Transverse colon (tissue), 4 donors: ENCODE measurements at regions not wholly inside any gene's neighbourhood (a gene's known extent, or its start where the extent isn't known, plus 50 kb on each side); places are given as distances from the start of the nearest gene placed in this dataset.
"Not testable (repeated sequence)": the region's sequence is repeated elsewhere in the genome, so short reads cannot be mapped to it uniquely, and the experiment has no call there.

ENCODE experiments used
- DNase-seq: peaks from one replicate; pipeline ENCODE4 v3.0.0-alpha.2; 2019
- H3K27ac ChIP-seq, 4 donors: fragments of 200-600 bp; sonication (generic); 2 replicates each; pipeline ENCODE4 v1.5.1; 2016 to 2018; ENCODE audit warnings: inconsistent platforms in 4 of 4
- H3K27me3 ChIP-seq: fragments of 200-600 bp; sonication (generic); 2 replicates; pipeline ENCODE4 v1.5.1; 2017; ENCODE audit warnings: inconsistent platforms
- H3K36me3 ChIP-seq, 4 donors: fragments of 200-600 bp; sonication (generic); 2 replicates each; pipeline ENCODE4 v1.5.1; 2017 to 2019; ENCODE audit warnings: inconsistent platforms in 4 of 4
- H3K4me1 ChIP-seq, 4 donors: fragments of 200-600 bp; sonication (generic); 2 replicates each; pipeline ENCODE4 v1.5.1; 2017 to 2020; ENCODE audit warnings: inconsistent platforms in 4 of 4
- H3K4me3 ChIP-seq, 4 donors: fragments of 200-600 bp; sonication (generic); 1 replicate in 1 of 4; 2 replicates in 3 of 4; pipeline versions ENCODE4 v1.5.1 to v1.6.1; 2017 to 2019; ENCODE audit warnings: inconsistent platforms in 4 of 4
- H3K9me3 ChIP-seq, 2 donors: fragments of 200-600 bp; sonication (generic); 2 replicates each; pipeline ENCODE4 v1.5.1; 2017 to 2019; ENCODE audit warnings: inconsistent platforms in 2 of 2
- WGBS, 2 donors: methylation state at CpG; one replicate each; pipeline ENCODE4 v1.1.5; 2018; ENCODE audit warnings: low coverage in 1 of 2; 5-methylcytosine and 5-hydroxymethylcytosine counted together
- in situ Hi-C, 4 donors: fragments of 200-750 bp; cut with MboI; loops; one replicate each; pipeline versions ENCODE4 v1.15.0 to v1.15.1; 2017; ENCODE audit warnings: low sequenced_read_pairs in 3 of 4, low pct_ligation_motif_present in 1 of 4, low pct_unique_long_range_greater_than_20kb in 1 of 4
- intact Hi-C: fragments of 100-400 bp; cut with DNase I; formaldehyde crosslinking; loops from one replicate; pipeline ENCODE4 v1.15.1; 2023; ENCODE audit warnings: low total_unique reads

DNA sequence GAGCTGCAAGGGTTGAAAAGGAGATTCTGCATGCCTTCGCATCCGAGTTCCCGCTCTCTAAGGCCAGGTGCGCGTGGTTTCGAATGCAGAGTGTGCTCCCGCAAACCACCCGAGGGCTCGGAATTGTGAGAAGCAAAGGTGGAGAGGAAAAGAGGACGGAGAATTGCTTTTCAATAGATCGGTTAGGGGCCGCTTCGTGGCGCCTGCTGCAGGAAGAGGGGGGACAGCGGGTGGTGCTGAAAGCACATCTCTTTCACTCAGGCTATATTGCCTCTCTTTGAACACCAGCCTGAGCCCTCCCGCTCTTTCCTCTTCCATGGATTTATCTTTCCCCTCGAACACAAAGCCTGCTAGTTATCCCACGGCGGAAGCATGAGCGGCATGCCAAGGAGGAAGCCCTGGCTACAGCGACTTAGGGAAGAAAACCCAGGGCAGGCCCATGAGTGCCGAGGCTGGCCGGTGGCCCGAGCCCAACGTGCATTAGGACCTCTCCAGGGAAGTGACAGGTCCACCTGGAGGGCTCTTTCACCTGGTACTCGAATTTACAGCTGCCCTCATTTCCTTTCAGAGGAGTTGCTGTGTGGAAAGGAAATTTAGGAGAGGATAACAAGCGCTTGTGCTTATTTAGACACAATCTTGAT lies 353.0 kb upstream of the FOLH1 start:
- in situ Hi-C loops, DNase-seq, H3K4me1 ChIP-seq, H3K27ac ChIP-seq, H3K27me3 ChIP-seq, H3K36me3 ChIP-seq, H3K9me3 ChIP-seq, H3K4me3 ChIP-seq, intact Hi-C loops: not testable (repeated sequence)
- 39 to 43% methylated on average over 5 to 27 of the region's 27 CpGs for WGBS, 2 donors

DNA sequence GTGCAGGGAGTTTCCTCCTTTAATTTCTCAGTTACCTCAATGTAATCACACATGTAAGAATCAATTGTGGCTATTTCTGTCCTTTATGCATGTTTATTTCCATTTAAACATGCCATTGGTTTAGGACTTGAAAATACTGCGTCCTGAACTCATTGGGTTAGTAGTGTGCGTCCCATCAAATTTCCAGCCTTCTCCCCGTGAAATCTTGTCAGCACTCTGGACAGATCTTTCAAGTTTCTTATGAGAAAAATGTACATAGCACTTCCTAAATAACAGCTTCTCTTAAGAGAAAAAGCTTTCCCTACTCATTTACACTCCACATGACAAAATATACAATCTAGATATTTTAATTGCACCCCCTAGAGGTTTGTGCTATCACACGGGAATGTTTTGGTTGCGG lies 353.9 kb upstream of the FOLH1 start:
- H3K9me3 ChIP-seq, H3K4me3 ChIP-seq, DNase-seq, in situ Hi-C loops, H3K36me3 ChIP-seq, intact Hi-C loops, H3K27ac ChIP-seq, H3K4me1 ChIP-seq, H3K27me3 ChIP-seq: not testable (repeated sequence)
- 69% methylated on average over 5 of the region's 5 CpGs for WGBS, 2 donors

DNA sequence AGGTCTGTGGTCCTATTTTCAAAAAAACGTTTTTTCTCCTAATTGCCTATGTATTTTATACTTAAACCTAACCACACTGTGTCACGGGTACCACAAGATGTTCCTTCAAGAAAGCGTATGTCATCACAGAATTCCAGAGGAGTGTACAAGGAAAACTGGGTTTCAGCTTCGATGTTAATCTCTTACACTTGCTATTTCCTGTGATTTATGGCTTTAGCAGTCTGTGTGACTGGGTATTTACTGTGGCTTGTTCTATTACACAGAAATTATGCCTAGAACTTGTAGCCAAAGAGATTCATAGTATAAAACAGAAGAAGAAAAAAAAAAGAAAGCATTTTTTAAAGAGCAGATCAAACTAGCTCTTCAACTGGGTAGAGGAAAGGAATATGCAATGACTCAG lies 371.1 kb upstream of the FOLH1 start:
- 46 to 58% methylated on average over 4 of the region's 4 CpGs for WGBS, 2 donors
- H3K36me3 ChIP-seq, H3K27ac ChIP-seq, intact Hi-C loops, in situ Hi-C loops, H3K27me3 ChIP-seq, H3K4me1 ChIP-seq, DNase-seq, H3K4me3 ChIP-seq, H3K9me3 ChIP-seq: not testable (repeated sequence)

DNA sequence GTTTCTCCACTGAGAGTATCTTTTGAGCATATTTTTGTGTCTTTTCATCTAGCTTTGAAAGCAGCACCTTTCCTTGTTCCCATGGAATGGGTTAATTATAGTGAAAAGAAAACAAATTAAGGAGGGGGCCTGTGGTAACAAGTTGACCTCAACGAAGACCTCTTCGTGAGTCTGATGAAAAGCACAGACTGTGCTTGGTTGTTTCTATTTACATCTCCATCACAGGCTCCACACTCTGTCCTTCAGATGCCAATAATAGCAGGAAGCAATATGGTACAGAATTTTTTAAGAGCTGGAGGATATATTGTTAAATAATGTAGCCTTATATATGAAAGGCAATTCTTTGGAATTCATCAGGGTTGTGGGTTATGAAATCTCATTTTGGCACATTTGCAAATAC lies 366.7 kb upstream of the OR4C13 start:
- in situ Hi-C loops = not testable (repeated sequence)

DNA sequence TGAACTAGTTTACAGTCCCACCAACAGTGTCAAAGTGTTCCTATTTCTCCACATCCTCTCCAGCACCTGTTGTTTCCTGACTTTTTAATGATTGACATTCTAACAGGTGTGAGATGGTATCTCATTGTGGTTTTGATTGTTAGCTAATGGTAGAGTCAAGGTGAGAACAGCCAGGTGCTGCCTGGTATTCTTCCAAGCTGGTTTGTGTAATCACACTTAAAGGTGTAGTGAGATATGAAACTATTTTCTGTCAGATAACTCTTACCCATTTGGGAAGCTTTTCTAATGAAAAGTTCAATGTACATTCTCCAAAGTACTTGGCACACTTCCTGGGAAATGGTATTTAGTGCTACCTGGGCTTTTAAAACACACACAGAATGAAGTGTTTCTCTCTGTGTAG lies 343.3 kb upstream of the OR4C13 start:
- H3K4me1 ChIP-seq, in situ Hi-C loops, H3K4me3 ChIP-seq, H3K9me3 ChIP-seq, H3K27me3 ChIP-seq, intact Hi-C loops, H3K36me3 ChIP-seq, DNase-seq, H3K27ac ChIP-seq: not testable (repeated sequence)

More for the DNA sequence above, 366.7 kb upstream of the OR4C13 start:
- H3K4me3 ChIP-seq, H3K4me1 ChIP-seq, H3K36me3 ChIP-seq, intact Hi-C loops, DNase-seq, H3K27me3 ChIP-seq, H3K27ac ChIP-seq, H3K9me3 ChIP-seq: not testable (repeated sequence)
- WGBS, 2 donors = 40 to 68% methylated on average over 2 of the region's 2 CpGs

DNA sequence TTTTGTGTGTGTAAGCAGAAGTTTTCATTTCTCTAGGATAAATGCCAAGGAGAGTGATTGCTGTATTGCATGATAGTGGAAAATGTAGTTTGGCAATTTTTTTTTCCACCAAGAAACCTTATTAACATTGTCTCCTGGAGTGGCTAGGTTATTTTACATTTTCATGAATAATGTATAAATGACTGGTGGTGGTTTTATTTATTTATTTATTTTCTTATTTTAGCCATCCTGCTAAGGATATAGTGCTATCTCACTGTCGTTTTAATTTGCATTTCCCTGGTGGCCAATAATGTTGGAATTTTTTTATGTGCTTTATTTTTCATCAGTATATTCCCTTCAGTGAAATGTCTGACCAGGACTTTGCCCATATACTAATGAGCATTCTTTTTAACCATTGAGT lies 328.3 kb upstream of the OR4C13 start:
- H3K36me3 ChIP-seq, H3K27ac ChIP-seq, H3K27me3 ChIP-seq, DNase-seq, H3K4me3 ChIP-seq, intact Hi-C loops, H3K9me3 ChIP-seq, H3K4me1 ChIP-seq, in situ Hi-C loops: not testable (repeated sequence)
- WGBS, 2 donors = 10 to 39% methylated on average over 1 of the region's 1 CpG

DNA sequence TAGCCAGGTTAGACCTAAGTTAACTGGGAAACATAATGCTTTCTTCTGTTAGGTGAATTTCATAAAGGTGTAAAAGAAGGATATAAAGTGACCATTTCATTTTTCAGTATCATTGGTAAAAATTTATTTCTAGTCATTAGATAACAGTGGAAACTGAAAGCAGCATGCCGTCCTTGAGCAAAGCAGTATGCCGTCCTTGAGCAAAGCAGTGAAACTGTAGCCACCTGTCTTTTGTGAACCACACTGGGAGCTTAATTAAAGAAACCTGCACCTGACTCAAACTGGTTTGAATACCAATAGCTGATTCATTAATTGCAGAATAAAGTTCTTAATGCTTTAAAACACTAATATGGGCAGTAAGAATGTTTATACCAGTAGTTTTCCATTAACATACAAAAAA lies 281.5 kb upstream of the OR4C13 start:
- H3K4me1 ChIP-seq, H3K9me3 ChIP-seq, H3K27me3 ChIP-seq, in situ Hi-C loops, DNase-seq, H3K36me3 ChIP-seq, H3K4me3 ChIP-seq, H3K27ac ChIP-seq, intact Hi-C loops: not testable (repeated sequence)
- WGBS, 2 donors = 67 to 75% methylated on average over 1 to 2 of the region's 2 CpGs

DNA sequence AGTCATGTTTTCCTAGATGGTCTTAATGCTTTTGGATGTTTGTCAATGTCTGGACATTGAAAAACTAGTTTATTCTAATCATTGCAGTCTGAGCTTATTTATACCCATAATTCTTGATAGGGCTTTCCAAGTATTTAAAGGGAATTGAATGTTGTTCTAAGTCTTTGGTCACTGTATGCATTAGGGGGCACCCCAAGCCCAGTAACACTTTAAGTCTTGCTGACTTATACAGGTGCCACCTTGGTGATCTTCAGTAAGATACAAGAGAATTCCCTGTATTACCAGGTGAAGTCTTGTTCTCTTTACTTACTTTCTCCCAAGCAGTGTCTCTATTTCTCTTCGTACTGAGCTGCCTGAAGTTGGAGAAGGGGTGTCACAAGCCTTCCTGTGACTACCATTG lies 250.1 kb upstream of the OR4C13 start:
- H3K4me1 ChIP-seq, H3K4me3 ChIP-seq, in situ Hi-C loops, DNase-seq, H3K36me3 ChIP-seq, H3K9me3 ChIP-seq, H3K27ac ChIP-seq, intact Hi-C loops, H3K27me3 ChIP-seq: not testable (repeated sequence)
- 43 to 50% methylated on average over 1 of the region's 1 CpG for WGBS, 2 donors

DNA sequence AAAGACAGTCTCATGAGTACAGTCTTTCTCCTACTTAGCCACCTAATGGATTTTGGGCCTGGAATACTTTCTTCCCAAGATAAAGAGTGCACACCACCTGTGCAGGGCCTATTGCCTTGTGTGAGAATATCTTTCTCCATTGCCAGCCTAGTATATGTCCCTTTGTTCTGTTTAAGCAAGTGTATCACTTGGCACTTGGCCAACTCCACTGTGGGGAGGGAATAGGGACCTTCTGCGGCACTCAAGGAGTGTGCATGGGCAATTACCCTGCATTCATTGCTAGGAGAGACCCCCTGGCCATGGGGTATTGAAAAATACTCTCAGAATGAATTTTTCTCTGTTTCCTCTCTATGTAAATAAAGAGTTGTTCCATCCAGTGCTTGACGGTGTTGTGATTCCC lies 201.7 kb upstream of the OR4C13 start:
- H3K36me3 ChIP-seq, H3K4me3 ChIP-seq, H3K27me3 ChIP-seq, DNase-seq, intact Hi-C loops, H3K9me3 ChIP-seq, in situ Hi-C loops, H3K27ac ChIP-seq, H3K4me1 ChIP-seq: not testable (repeated sequence)
- 55 to 86% methylated on average over 1 to 2 of the region's 2 CpGs for WGBS, 2 donors

DNA sequence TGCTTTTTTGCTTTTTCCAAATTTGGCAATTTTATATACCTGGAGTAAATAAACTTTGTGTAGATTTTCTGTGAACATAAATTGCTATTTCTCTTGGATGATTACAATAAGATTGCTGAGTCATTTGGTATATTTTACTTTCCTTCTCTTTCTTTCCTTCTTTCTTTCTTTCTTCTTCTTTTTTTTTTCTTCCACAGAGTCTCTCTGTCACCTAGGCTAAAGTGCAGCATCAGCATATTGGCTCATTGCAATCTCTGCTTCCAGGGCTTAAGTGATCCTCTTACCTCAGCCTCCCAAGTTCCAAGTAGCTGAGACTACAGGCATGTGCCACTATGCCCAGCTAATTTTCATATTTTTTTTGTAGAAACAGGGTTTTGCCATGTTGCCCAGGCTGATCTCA lies 201.2 kb upstream of the OR4C13 start:
- H3K4me3 ChIP-seq, H3K9me3 ChIP-seq, intact Hi-C loops, H3K4me1 ChIP-seq, H3K27ac ChIP-seq, DNase-seq, H3K27me3 ChIP-seq, in situ Hi-C loops, H3K36me3 ChIP-seq: not testable (repeated sequence)

DNA sequence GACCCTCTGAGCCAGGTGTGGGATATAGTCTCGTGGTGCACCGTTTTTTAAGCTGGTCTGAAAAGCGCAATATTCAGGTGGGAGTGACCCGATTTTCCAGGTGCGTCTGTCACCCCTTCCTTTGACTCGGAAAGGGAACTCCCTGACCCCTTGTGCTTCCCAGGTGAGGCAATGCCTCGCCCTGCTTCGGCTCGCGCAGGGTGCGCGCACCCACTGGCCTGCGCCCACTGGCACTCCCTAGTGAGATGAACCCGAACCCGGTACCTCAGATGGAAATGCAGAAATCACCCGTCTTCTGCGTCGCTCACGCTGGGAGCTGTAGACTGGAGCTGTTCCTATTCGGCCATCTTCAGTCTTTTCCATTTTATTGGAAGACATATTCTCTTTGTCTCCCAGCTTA lies 171.4 kb upstream of the OR4C13 start:
- in situ Hi-C loops = not testable (repeated sequence)
- WGBS, 2 donors = 90 to 96% methylated on average over 8 to 19 of the region's 20 CpGs

More for the DNA sequence above, 171.4 kb upstream of the OR4C13 start:
- H3K36me3 ChIP-seq, intact Hi-C loops, H3K4me1 ChIP-seq, H3K4me3 ChIP-seq, H3K27ac ChIP-seq, H3K27me3 ChIP-seq, H3K9me3 ChIP-seq, DNase-seq: not testable (repeated sequence)
